ENCODE measurements at regions not wholly inside any gene's neighbourhood (a gene's known extent, or its start where the extent isn't known, plus 50 kb on each side); places are given as distances from the start of the nearest gene placed in this dataset.

GRCh38 chr11:10385696-10386095, 69.4 kb upstream of the AMPD3 start:
- TF ChIP-seq POLR2AphosphoS5 (IDR thresholded peaks at IDR 0.05; ENCODE audit: low read depth, low read length) (no peak), POU2F2 (IDR thresholded peaks at IDR 0.05; ENCODE audit: low read depth, low read length) (no peak), TAF1 (IDR thresholded peaks at IDR 0.05; ENCODE audit: low read depth, low read length) (no peak), PAX5 (IDR thresholded peaks at IDR 0.05; ENCODE audit: insufficient read depth, low read length, severe bottlenecking) (no peak), POLR2A (IDR thresholded peaks at IDR 0.05; ENCODE audit: low read depth, low read length) (no peak), SPI1 (IDR thresholded peaks at IDR 0.05; ENCODE audit: low read depth, low read length) (no peak)
- FAIRE-seq (no peak), DNase-seq (ENCODE audit: insufficient read length, low spot score) (no peak)

- DNase-seq (ENCODE audit: insufficient read length, low spot score) (no peak), FAIRE-seq (no peak)
- TF ChIP-seq TAF1 (IDR thresholded peaks at IDR 0.05; ENCODE audit: low read depth, low read length) (no peak), POLR2A (IDR thresholded peaks at IDR 0.05; ENCODE audit: low read depth, low read length) (no peak), SPI1 (IDR thresholded peaks at IDR 0.05; ENCODE audit: low read depth, low read length) (no peak), POLR2AphosphoS5 (IDR thresholded peaks at IDR 0.05; ENCODE audit: low read depth, low read length) (no peak), PAX5 (IDR thresholded peaks at IDR 0.05; ENCODE audit: insufficient read depth, low read length, severe bottlenecking) (no peak), POU2F2 (IDR thresholded peaks at IDR 0.05; ENCODE audit: low read depth, low read length) (no peak)
These were observed 68.7 kb upstream of the AMPD3 start for GRCh38 chr11:10386361-10386760.

DNA sequence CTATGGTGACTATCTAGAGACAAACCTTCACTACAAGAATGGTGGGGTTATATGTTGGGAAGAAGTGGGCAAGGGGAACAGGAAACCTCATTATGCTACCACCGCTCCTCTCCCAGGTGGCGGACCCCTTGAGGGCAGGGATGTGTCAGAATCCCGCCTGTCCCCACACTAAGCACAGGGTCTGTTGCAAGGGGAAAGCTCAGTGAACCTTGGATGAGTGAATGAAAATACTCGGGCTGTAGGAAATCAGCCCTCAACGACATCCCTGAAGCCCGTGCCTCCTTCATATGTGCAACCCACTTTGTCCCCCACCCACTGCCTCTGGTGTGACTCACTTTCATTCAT, 68.2 kb upstream of the AMPD3 start:
- no peak for TF ChIP-seq TAF1 (IDR thresholded peaks at IDR 0.05; ENCODE audit: low read depth, low read length)

DNA sequence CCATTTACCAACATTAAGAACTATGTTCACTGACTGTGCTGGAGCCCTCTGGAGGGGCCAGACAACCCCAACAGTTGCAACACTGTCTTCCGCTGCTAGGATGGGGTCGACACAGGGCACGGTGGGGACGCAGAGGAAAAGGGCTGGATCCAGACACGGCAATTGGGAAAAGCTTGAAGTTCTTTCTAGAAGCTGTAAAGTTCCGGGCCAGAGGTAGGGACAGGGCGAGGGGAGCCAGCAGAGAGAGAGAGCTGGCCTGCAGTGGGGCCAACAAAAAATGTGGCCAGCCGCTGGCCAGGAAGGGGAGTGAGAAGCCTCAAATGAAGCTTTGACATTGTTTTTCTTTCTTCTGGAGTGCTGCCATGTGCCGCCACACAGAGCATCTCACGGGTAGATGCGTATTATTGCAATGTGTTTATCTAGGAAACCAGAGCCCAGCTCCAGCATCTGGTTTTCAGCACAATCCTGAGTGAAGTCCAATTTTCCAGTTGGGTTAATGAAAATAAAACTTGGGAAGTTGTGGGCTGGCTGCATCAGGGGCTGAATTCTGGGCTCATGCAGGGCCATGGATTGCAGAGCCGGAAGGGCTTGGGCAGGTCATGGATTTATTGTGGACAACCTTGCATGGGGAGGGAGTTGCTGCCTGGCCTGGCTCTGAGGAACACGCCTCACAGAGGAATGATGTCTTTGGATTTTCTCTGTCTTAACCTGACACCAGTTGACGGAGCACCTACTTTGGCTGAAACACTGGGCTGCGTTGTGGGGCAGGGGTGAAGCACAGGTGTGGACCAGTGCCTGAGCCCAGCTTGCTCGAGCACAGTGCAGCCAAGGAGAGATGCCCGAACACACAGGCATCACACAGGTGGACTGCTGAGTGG, 67.6 kb upstream of the AMPD3 start:
- FAIRE-seq = no peak
- no peak for DNase-seq (ENCODE audit: insufficient read length, low spot score)
- TF ChIP-seq SPI1 (IDR thresholded peaks at IDR 0.05; ENCODE audit: low read depth, low read length) (no peak), POU2F2 (IDR thresholded peaks at IDR 0.05; ENCODE audit: low read depth, low read length) (no peak), POLR2AphosphoS5 (IDR thresholded peaks at IDR 0.05; ENCODE audit: low read depth, low read length) (no peak), TAF1 (IDR thresholded peaks at IDR 0.05; ENCODE audit: low read depth, low read length) (no peak), PAX5 (IDR thresholded peaks at IDR 0.05; ENCODE audit: insufficient read depth, low read length, severe bottlenecking) (no peak), POLR2A (IDR thresholded peaks at IDR 0.05; ENCODE audit: low read depth, low read length) (no peak)

More for the DNA sequence above, 68.2 kb upstream of the AMPD3 start:
- DNase-seq (ENCODE audit: insufficient read length, low spot score) = no peak
- FAIRE-seq = no peak

DNA sequence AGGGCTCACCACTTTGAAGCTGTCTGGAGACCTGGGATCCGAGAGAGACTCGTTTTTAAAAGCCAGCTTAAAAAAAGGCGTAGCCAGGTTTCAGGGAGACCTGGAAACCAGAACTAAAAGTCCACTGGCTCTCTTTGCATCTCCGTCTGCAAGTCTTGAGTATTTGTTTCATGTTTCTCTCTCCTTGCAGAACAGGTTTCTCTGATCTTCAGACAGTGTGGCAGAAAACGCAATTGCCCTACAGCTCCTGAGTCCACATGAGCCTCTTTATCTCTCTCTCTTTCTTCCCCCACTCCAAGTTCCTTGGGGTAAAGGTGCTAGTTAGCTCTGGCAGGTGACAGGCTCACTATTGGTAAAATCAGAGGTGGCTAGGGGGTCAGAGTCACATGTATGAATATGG, 67.0 kb upstream of the AMPD3 start:
- DNase-seq (ENCODE audit: insufficient read length, low spot score) (no peak), FAIRE-seq (no peak)
- TF ChIP-seq POU2F2 (IDR thresholded peaks at IDR 0.05; ENCODE audit: low read depth, low read length) (no peak), POLR2AphosphoS5 (IDR thresholded peaks at IDR 0.05; ENCODE audit: low read depth, low read length) (no peak), TAF1 (IDR thresholded peaks at IDR 0.05; ENCODE audit: low read depth, low read length) (no peak), PAX5 (IDR thresholded peaks at IDR 0.05; ENCODE audit: insufficient read depth, low read length, severe bottlenecking) (no peak), POLR2A (IDR thresholded peaks at IDR 0.05; ENCODE audit: low read depth, low read length) (no peak), SPI1 (IDR thresholded peaks at IDR 0.05; ENCODE audit: low read depth, low read length) (no peak)

- FAIRE-seq = no peak
- no peak for DNase-seq (ENCODE audit: insufficient read length, low spot score)
- no peak for TF ChIP-seq PAX5 (IDR thresholded peaks at IDR 0.05; ENCODE audit: insufficient read depth, low read length, severe bottlenecking)
- no peak for TF ChIP-seq POLR2AphosphoS5 (IDR thresholded peaks at IDR 0.05; ENCODE audit: low read depth, low read length)
These were observed 66.5 kb upstream of the AMPD3 start for GRCh38 chr11:10388574-10388973.

DNA sequence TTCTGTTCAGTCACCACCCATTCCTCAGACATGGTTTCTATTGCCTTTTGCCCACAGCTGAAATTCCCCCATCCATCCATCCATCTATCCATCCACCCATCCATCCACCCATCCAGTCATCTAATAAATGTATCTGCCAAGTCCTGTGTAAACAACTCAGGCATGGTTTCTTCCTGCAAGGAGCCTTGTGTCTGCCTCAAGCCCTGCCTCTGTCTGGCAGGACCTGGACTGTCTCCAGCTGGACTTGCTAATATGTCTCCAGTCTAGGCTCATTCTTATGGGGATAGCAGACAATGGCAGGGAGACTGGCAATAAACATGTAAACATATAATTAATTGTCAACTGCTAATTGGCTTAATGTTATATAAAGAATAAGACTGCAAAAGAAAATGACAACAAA, 64.7 kb upstream of the AMPD3 start:
- TF ChIP-seq TAF1 (IDR thresholded peaks at IDR 0.05; ENCODE audit: low read depth, low read length) (no peak), SPI1 (IDR thresholded peaks at IDR 0.05; ENCODE audit: low read depth, low read length) (no peak), PAX5 (IDR thresholded peaks at IDR 0.05; ENCODE audit: insufficient read depth, low read length, severe bottlenecking) (no peak), POU2F2 (IDR thresholded peaks at IDR 0.05; ENCODE audit: low read depth, low read length) (no peak), POLR2AphosphoS5 (IDR thresholded peaks at IDR 0.05; ENCODE audit: low read depth, low read length) (no peak)
- FAIRE-seq (no peak), DNase-seq (ENCODE audit: insufficient read length, low spot score) (no peak)

DNA sequence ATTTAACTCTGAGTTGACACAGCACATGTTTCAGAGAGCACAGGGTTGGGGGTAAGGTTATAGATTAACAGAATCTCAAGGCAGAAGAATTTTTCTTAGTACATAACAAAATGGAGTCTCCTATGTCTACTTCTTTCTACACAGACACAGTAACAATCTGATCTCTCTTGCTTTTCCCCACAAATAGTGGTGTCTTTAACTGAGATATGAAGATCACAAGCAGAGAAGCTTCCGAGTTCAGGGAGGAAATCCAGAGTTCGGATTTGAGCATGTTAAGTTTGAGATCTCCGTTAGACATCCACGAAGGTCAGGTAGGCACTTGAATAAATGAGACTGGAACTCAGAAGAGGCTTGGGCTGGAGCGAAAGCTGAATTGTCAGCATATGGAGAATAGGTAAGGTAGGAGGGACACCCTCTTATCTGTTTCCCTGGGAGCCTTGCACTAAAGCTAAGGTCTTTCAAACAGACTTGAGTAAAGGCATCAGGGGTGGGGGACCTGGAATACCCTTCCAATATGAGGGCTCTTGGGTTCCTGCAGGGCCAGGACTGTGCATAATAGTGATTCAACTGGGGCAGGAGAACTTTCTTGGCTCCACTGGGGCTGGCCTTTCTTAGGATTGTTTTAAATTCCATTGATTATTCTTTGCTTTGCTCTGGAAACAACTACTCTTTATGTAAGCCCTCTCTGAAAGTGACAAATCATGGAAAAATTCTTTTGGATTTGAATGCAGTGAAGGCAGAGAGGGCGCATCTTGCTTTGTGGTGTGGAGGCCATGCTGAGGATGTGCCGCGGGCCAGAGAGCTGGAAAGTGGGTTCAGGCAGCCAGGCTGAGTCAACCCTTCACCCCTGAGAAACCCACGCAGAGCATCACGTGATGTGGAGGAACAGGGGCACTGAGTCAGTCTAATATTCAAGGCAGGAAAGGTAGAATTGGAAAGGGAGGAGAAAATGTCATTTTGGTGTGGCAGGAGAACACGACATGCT, 62.7 kb upstream of the AMPD3 start:
- DNase-seq (ENCODE audit: insufficient read length, low spot score) (no peak), FAIRE-seq (no peak)
- no peak for TF ChIP-seq TAF1 (IDR thresholded peaks at IDR 0.05; ENCODE audit: low read depth, low read length)

DNA sequence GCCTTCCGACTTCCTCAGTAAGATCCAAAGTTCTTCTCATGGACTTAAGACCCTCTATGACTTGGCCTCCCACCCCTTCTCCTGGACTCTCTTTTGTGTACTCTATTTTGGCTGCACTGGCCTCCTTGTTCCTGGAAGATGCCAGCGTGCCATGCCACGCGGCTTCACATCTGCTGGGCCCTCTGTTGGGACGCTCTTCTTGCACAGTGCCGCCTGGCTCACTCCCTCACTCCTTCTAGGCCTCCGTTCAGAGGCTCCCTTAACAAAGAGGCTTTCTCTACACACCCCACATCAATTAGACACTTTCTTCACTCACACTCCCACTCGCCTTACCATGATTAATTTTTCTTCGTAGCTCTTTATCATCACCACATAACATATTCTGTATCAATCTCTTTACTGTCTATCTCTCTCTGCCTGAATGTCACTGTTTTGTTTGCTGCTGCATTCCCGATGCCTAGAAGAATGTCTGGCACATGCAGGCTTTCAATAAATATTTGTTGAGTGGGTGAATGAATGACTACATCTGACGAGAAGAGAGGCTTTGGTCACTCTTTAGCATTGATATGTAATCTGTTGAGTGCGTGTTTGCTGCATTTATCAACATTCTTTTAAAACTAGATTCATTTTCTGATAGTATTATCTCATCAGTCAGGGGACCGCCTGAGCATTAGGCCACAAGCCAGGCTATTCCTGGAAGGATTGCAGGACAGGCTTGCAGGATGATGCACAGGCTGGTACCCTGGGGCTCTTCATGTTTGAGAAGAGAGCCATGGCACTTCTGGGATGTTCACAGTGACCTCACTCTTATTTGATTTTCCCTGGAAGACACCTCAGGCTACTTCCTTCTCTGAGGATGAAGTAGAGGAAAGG, 60.6 kb upstream of the AMPD3 start:
- FAIRE-seq (no peak), DNase-seq (ENCODE audit: insufficient read length, low spot score) (no peak)
- TF ChIP-seq POLR2AphosphoS5 (IDR thresholded peaks at IDR 0.05; ENCODE audit: low read depth, low read length) = no peak
- TF ChIP-seq TAF1 (IDR thresholded peaks at IDR 0.05; ENCODE audit: low read depth, low read length) = no peak
- no peak for TF ChIP-seq POU2F2 (IDR thresholded peaks at IDR 0.05; ENCODE audit: low read depth, low read length)
- no peak for TF ChIP-seq POLR2A (IDR thresholded peaks at IDR 0.05; ENCODE audit: low read depth, low read length)
- no peak for TF ChIP-seq PAX5 (IDR thresholded peaks at IDR 0.05; ENCODE audit: insufficient read depth, low read length, severe bottlenecking)
- TF ChIP-seq SPI1 (IDR thresholded peaks at IDR 0.05; ENCODE audit: low read depth, low read length) = no peak
